Astrocyte (in vitro differentiated cells and primary cell): ENCODE measurements at regions not wholly inside any gene's neighbourhood (a gene's known extent, or its start where the extent isn't known, plus 50 kb on each side); places are given as distances from the start of the nearest gene placed in this dataset.

Experiments used
- EZH2 ChIP-seq: IDR thresholded peaks from 2 replicates; pipeline ENCODE4 v1.6.1; 2012; ENCODE audit warnings: mild to moderate bottlenecking, low read length, inconsistent platforms; ENCODE audit not compliant: insufficient read depth
- TF ChIP-seq, protein P1 (sequence below): IDR thresholded peaks from 2 replicates; pipeline ENCODE4 v1.5.1; 2011; ENCODE audit warnings: low read depth, mild to moderate bottlenecking, inconsistent platforms, low read length, moderate library complexity; ENCODE audit not compliant: insufficient read depth

- TF ChIP-seq, protein P1, sequence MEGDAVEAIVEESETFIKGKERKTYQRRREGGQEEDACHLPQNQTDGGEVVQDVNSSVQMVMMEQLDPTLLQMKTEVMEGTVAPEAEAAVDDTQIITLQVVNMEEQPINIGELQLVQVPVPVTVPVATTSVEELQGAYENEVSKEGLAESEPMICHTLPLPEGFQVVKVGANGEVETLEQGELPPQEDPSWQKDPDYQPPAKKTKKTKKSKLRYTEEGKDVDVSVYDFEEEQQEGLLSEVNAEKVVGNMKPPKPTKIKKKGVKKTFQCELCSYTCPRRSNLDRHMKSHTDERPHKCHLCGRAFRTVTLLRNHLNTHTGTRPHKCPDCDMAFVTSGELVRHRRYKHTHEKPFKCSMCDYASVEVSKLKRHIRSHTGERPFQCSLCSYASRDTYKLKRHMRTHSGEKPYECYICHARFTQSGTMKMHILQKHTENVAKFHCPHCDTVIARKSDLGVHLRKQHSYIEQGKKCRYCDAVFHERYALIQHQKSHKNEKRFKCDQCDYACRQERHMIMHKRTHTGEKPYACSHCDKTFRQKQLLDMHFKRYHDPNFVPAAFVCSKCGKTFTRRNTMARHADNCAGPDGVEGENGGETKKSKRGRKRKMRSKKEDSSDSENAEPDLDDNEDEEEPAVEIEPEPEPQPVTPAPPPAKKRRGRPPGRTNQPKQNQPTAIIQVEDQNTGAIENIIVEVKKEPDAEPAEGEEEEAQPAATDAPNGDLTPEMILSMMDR, result no peak
- no peak for TF ChIP-seq EZH2
Measured at GRCh38 chr1:229089586-229090208, 181.2 kb upstream of the RAB4A start.
